HG02642 (cell line): ENCODE measurements at regions not wholly inside any gene's neighbourhood (a gene's known extent, or its start where the extent isn't known, plus 50 kb on each side); places are given as distances from the start of the nearest gene placed in this dataset.

Experiments used
- ATAC-seq: cut with Tn5 transposase; IDR thresholded peaks from one replicate; pipeline ENCODE4 v1.9.1; 2021; ENCODE audit warnings: mild to moderate bottlenecking; ENCODE audit not compliant: unreplicated experiment, poor library complexity

GRCh38 chr2:122651236-122651635 is 895.8 kb downstream of the TSN start:
- ATAC-seq, result no peak

GRCh38 chr2:122651780-122652179 is 896.3 kb downstream of the TSN start:
- ATAC-seq, result no peak

- no peak for ATAC-seq
These were observed 897.2 kb downstream of the TSN start for GRCh38 chr2:122652670-122653069.

GRCh38 chr2:122656403-122656802 is 901.0 kb downstream of the TSN start:
- no peak for ATAC-seq

GRCh38 chr2:122660786-122661634 is 905.6 kb downstream of the TSN start:
- no peak for ATAC-seq

GRCh38 chr2:122663620-122664019 is 908.2 kb downstream of the TSN start:
- ATAC-seq, result no peak

GRCh38 chr2:122669627-122670026 is 914.2 kb downstream of the TSN start:
- ATAC-seq, result no peak

GRCh38 chr2:122670897-122671296 is 915.4 kb downstream of the TSN start:
- no peak for ATAC-seq

GRCh38 chr2:122680662-122681061 is 925.2 kb downstream of the TSN start:
- ATAC-seq, result no peak

GRCh38 chr2:122681626-122682025 is 926.2 kb downstream of the TSN start:
- peak; percentile 64 for ATAC-seq

- no peak for ATAC-seq
These were observed 926.9 kb downstream of the TSN start for GRCh38 chr2:122682356-122682755.

GRCh38 chr2:122683018-122683417 is 927.6 kb downstream of the TSN start:
- no peak for ATAC-seq

- ATAC-seq, result no peak
These were observed 937.1 kb downstream of the TSN start for GRCh38 chr2:122692400-122693083.

- ATAC-seq, result no peak
These were observed 942.0 kb downstream of the TSN start for GRCh38 chr2:122697415-122697814.

- no peak for ATAC-seq
These were observed 948.2 kb downstream of the TSN start for GRCh38 chr2:122703676-122704075.

GRCh38 chr2:122704109-122704563 is 948.7 kb downstream of the TSN start:
- ATAC-seq, result peak; percentile 70

GRCh38 chr2:122705746-122706145 is 950.3 kb downstream of the TSN start:
- no peak for ATAC-seq

- no peak for ATAC-seq
These were observed 951.3 kb downstream of the TSN start for GRCh38 chr2:122706757-122707223.

- peak; percentile 67 for ATAC-seq
These were observed 951.9 kb downstream of the TSN start for GRCh38 chr2:122707224-122707824.

- no peak for ATAC-seq
These were observed 954.6 kb downstream of the TSN start for GRCh38 chr2:122710049-122710448.

- no peak for ATAC-seq
These were observed 958.3 kb downstream of the TSN start for GRCh38 chr2:122713800-122714199.
